Ectodermal cell (in vitro differentiated cells): ENCODE measurements at regions not wholly inside any gene's neighbourhood (a gene's known extent, or its start where the extent isn't known, plus 50 kb on each side); places are given as distances from the start of the nearest gene placed in this dataset.
"Not testable (repeated sequence)": the region's sequence is repeated elsewhere in the genome, so short reads cannot be mapped to it uniquely, and the experiment has no call there.

Experiments
- H3K27ac ChIP-seq: 2 replicates; pipeline ENCODE4 v1.7.0; 2013; ENCODE audit warnings: mild to moderate bottlenecking, low read depth, low read length; ENCODE audit not compliant: insufficient read depth, poor library complexity, severe bottlenecking
- H3K27me3 ChIP-seq: 2 replicates; pipeline ENCODE4 v1.7.0; 2013; ENCODE audit warnings: mild to moderate bottlenecking, low read length; ENCODE audit not compliant: insufficient read depth, control insufficient read depth, poor library complexity, severe bottlenecking
- H3K36me3 ChIP-seq: one replicate; pipeline ENCODE4 v1.7.0; 2013; ENCODE audit warnings: low read length; ENCODE audit not compliant: control insufficient read depth, insufficient read depth
- H3K4me1 ChIP-seq: one replicate; pipeline ENCODE4 v1.7.0; 2013; ENCODE audit warnings: low read length; ENCODE audit not compliant: control insufficient read depth, insufficient read depth
- H3K4me3 ChIP-seq: 2 replicates; pipeline ENCODE4 v1.7.0; 2013; ENCODE audit warnings: low read depth, low read length, control low read depth; ENCODE audit not compliant: insufficient read depth
- H3K9me3 ChIP-seq: 2 replicates; pipeline ENCODE4 v1.7.0; 2013; ENCODE audit warnings: mild to moderate bottlenecking, low read length, moderate library complexity; ENCODE audit not compliant: control insufficient read depth
- WGBS, 2 experiments: methylation state at CpG; one replicate each; pipeline ENCODE4 v1.1.7; 2013; ENCODE audit warnings: missing lambda C conversion rate in 2 of 2; 5-methylcytosine and 5-hydroxymethylcytosine counted together

DNA sequence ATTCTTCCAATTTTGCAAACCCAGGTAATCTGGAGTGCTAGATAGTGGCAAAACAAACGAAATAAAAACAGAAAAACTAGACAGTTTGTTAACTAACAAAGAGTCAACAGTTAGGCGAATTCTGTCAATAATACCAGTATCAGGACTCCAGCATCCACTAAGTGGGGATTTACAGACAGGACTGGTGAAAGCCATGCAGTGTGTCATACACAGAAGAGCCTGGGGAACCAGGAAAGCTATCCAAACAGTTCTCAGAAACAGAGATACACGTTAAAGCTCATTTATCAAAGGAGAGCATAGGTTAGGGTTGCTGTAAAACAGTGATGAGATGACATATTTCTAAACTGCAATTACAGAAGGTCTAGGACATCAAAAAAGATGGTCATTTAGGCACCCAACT is 203.7 kb upstream of the KIF2B start:
- H3K36me3 ChIP-seq: no peaks in the 10 kb centered on the region
- no peaks in the 10 kb centered on the region for H3K27me3 ChIP-seq
- 97% methylated on average over 3 of the region's 3 CpGs for WGBS, 2 experiments
- H3K4me1 ChIP-seq: no peaks in the 10 kb centered on the region
- no peaks in the 10 kb centered on the region for H3K9me3 ChIP-seq
- H3K4me3 ChIP-seq: no peak overlapping the region
- no peak overlapping the region for H3K27ac ChIP-seq

DNA sequence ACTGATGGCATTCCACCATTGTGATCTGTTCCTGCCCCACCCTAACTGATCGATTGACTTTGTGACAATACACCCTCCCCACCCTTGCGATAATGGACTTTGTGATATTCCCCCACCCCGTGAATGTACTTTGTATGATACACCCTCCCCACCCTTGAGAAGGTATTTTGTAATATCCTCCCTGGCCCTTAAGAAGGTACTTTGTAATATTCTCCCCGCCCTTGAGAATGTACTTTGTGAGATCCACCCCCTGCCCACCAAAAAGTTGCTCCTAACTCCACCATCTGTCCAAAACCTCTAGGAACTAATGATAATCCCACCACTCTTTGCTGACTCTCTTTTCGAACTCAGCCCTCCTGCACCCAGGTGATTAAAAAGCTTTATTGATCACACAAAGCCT is 214.5 kb upstream of the KIF2B start:
- not testable (repeated sequence) for H3K9me3 ChIP-seq, H3K27ac ChIP-seq, H3K4me1 ChIP-seq, H3K36me3 ChIP-seq, H3K4me3 ChIP-seq, H3K27me3 ChIP-seq
- WGBS, 2 experiments: 92 to 97% methylated on average over 5 of the region's 5 CpGs

DNA sequence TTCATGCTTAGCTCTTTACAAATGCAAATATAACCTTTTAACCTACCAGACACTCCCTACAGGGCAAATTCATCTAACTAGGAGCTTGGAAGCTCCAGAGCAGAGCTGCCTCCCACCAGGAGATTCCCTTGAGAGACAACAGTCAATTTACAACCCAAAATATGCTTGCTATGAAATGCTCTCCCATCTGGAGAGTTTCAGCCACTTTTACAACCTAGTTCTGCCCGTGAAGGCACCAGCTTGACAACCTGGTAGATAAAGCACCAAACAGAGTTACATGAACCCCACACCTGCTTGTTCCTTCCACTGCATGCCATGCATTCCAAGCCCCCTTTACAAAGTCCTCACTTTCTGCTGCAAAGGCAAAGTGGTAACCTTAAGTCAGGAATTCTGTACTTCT is 215.3 kb upstream of the KIF2B start:
- no peaks in the 10 kb centered on the region for H3K36me3 ChIP-seq
- no peak overlapping the region for H3K27ac ChIP-seq
- WGBS, 2 experiments: 10 to 13% methylated on average over 1 of the region's 1 CpG
- H3K4me3 ChIP-seq: no peak overlapping the region
- H3K4me1 ChIP-seq: no peaks in the 10 kb centered on the region
- H3K9me3 ChIP-seq: no peaks in the 10 kb centered on the region
- H3K27me3 ChIP-seq: no peaks in the 10 kb centered on the region

DNA sequence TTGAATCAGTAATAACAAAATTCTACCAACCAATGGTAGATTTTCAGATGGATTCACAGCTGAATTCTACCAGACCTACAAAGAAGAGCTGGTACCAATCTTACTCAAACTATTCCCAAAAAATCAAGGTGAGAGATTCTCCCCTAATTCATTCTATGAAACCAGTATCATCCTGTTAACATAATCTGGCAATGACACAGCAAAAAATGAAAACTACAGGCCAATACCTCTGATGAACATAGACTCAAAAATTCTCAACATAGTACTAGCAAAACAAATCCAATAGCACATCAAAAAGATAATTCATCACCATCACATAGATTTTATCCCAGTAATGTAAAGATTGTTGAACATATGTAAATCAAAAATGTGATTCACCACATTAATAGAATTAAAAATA is 234.4 kb upstream of the KIF2B start:
- H3K36me3 ChIP-seq: no peaks in the 10 kb centered on the region
- H3K9me3 ChIP-seq: no peaks in the 10 kb centered on the region
- no peak overlapping the region for H3K27ac ChIP-seq
- no peak overlapping the region for H3K4me3 ChIP-seq
- H3K4me1 ChIP-seq: no peaks in the 10 kb centered on the region
- H3K27me3 ChIP-seq: no peaks in the 10 kb centered on the region

DNA sequence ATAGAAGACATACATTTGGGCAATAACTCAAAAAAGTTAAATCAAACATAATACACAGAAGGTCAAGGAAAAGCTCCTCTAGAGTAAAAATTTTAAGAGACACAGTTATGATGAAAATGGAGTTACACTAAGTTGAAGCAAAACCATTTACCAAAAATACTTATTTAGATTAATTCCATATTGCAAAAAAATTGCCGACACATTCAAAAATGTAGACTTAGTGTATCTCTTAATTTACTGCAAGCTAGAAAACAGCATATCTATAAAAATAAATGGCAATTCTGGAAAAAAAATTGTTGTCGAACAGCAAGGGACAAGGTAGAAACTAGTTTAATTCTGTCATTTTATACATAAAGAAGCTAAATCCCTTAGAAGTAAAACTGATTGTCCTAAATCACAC is 248.7 kb upstream of the KIF2B start:
- no peaks in the 10 kb centered on the region for H3K4me1 ChIP-seq
- H3K9me3 ChIP-seq: no peaks in the 10 kb centered on the region
- WGBS, 2 experiments: no CpG with 5 or more reads among the region's 2 CpGs
- H3K4me3 ChIP-seq: no peak overlapping the region
- no peaks in the 10 kb centered on the region for H3K36me3 ChIP-seq
- no peak overlapping the region for H3K27ac ChIP-seq
- H3K27me3 ChIP-seq: no peaks in the 10 kb centered on the region

DNA sequence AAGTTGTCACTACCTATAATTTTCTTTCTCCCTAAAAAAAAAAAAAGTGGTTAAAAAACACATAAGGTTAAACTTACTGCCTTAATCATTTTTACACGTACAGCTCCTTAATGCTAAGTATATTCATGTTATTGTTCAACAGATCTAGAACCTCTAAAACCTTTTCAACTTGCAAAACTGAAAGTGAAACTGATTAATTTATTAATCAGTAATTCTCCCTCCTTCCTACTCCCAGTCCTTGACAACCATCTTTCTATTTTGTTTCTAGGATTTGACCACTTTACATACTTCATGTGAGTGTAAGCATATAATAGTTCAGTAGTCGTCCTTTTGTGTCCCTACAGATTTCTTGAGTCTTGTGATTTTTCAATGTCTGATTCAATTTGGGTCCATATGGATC is 251.4 kb upstream of the KIF2B start:
- Histone ChIP-seq H3K27ac (no peak overlapping the region), H3K9me3 (no peaks in the 10 kb centered on the region), H3K36me3 (no peaks in the 10 kb centered on the region), H3K4me1 (no peaks in the 10 kb centered on the region), H3K4me3 (no peak overlapping the region), H3K27me3 (no peaks in the 10 kb centered on the region)
- 71% methylated on average over 1 of the region's 2 CpGs; no CpG with 5 or more reads in 1 of the 2 experiments for WGBS, 2 experiments

DNA sequence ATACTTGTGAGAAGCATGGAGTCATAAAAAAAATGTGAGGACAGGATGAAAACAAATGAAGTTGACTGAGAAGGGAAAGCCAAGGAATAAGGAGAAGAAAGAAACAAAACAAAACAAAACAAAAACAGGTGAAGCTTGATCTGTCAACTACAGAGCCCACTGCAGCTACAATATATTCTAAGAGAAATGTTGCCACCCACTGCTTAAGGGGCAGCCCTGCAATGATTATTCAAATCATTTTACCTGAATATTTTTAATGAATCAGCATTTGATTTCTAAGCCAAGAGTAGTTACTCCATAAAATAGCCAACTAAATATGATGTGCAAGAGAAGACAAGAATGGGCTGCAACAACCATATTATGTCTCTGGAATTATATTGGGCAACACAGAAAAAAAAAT is 252.0 kb upstream of the KIF2B start:
- Histone ChIP-seq H3K36me3 (no peaks in the 10 kb centered on the region), H3K9me3 (no peaks in the 10 kb centered on the region), H3K27me3 (no peaks in the 10 kb centered on the region), H3K27ac (no peak overlapping the region), H3K4me1 (no peaks in the 10 kb centered on the region), H3K4me3 (no peak overlapping the region)

DNA sequence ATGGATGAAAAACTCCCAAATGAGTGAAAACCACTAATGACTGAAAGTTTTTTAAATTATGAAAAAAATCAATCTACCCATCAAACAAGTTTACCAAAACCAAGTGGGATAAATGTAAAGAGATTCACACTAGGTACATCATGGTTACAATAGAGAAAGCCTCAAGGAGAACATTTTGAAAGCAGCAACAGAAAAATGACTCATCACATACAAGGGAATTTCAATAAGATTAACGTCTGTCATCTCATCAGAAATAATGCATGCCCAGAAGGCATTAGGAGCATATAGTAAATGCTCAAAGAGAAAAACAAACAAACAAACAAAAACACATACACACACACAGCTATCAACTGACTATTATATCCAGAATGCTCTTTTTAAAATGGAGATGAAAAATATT is 261.8 kb upstream of the KIF2B start:
- no peaks in the 10 kb centered on the region for H3K4me1 ChIP-seq
- H3K9me3 ChIP-seq: no peaks in the 10 kb centered on the region
- H3K27me3 ChIP-seq: no peaks in the 10 kb centered on the region
- H3K36me3 ChIP-seq: no peaks in the 10 kb centered on the region
- no peak overlapping the region for H3K4me3 ChIP-seq
- no peak overlapping the region for H3K27ac ChIP-seq
- WGBS, 2 experiments: 90 to 100% methylated on average over 1 of the region's 1 CpG

DNA sequence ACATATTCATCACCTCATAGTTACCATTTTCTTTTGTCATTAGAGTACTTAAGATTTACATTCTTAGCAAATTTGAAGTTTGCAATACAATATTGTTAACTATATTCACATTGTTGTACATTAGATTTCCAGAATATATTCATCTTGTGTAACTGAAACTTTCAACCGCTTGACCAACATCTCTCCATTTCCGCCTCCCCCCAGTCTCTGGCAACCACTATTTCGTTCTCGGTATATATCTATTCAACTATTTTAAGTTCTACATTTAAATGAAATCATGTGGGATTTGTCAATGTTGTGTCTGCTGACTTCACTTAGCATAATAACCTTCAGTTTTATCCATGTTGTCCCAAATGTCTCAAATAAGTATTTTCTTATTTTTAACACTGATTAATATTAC is 274.5 kb upstream of the KIF2B start:
- Histone ChIP-seq H3K4me1 (no peaks in the 10 kb centered on the region), H3K27me3 (no peaks in the 10 kb centered on the region)
- WGBS, 2 experiments: 91 to 98% methylated on average over 4 of the region's 4 CpGs

DNA sequence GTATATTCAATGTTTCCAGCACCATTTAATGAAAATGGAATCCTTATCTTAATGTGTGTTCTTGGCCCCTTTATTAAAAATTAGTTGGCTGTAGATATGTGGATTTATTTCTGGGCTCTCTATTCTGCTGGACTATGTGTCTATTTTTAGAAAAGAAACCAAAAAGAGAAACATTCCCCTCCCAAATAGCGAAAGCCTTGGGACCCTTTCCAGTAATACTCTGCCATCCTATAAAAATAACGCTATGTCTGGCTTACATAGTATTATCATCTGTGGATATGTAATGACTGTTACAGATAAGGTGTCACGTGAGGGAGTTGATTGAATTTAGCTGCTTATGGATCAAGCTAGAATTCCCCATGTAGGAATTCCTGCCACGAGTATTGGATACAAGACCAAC is 279.3 kb upstream of the KIF2B start:
- no peaks in the 10 kb centered on the region for H3K9me3 ChIP-seq
- no peak overlapping the region for H3K27ac ChIP-seq
- H3K4me3 ChIP-seq: no peak overlapping the region
- no peaks in the 10 kb centered on the region for H3K36me3 ChIP-seq
- H3K27me3 ChIP-seq: no peaks in the 10 kb centered on the region
- 80 to 88% methylated on average over 1 to 4 of the region's 4 CpGs for WGBS, 2 experiments
- H3K4me1 ChIP-seq: no peaks in the 10 kb centered on the region

More for the DNA sequence above, 274.5 kb upstream of the KIF2B start:
- no peak overlapping the region for H3K27ac ChIP-seq
- no peak overlapping the region for H3K4me3 ChIP-seq
- no peaks in the 10 kb centered on the region for H3K36me3 ChIP-seq
- H3K9me3 ChIP-seq: no peaks in the 10 kb centered on the region

DNA sequence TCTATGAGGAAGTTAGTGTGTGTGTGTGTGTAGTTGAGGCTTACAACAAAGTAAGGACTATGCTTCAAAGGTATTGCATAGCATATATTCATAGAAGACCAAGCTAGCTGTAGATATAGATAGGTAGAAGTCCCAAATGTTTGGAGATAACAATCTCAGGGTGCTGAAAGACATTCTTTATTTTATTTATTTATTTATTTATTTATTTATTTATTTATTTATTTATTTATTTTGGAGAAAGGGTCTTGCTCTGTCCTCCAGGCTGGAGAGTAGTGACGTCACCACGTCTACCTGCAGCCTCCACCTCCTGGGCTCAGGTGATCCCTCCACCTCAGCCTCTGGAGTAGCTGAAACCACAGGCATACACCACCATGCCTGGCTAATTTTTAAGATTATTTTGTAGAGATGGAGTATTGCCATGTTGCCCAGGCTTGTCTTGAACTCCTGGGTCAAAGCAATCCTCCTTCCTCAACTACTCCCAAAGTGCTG is 284.6 kb upstream of the KIF2B start:
- 87 to 93% methylated on average over 2 of the region's 2 CpGs for WGBS, 2 experiments
- no peak overlapping the region for H3K4me3 ChIP-seq
- no peaks in the 10 kb centered on the region for H3K4me1 ChIP-seq
- H3K27me3 ChIP-seq: no peaks in the 10 kb centered on the region
- H3K36me3 ChIP-seq: no peaks in the 10 kb centered on the region
- no peaks in the 10 kb centered on the region for H3K9me3 ChIP-seq
- no peak overlapping the region for H3K27ac ChIP-seq
